ENCODE measurements at regions not wholly inside any gene's neighbourhood (a gene's known extent, or its start where the extent isn't known, plus 50 kb on each side); places are given as distances from the start of the nearest gene placed in this dataset.

- no peak for FAIRE-seq
- Histone ChIP-seq H3K79me2 (ENCODE audit: control insufficient read depth, insufficient read depth, low read length) (no peaks in the 10 kb centered on the region), H3K4me3 (no peak overlapping the region), H3K27ac (ENCODE audit: control insufficient read depth, insufficient read depth) (no peak overlapping the region), H3K9ac (ENCODE audit: control insufficient read depth, insufficient read depth, low read length) (no peak overlapping the region), H3K4me1 (ENCODE audit: control insufficient read depth, insufficient read depth, low read length) (no peaks in the 10 kb centered on the region), H3K9me3 (replicated peaks; ENCODE audit: control insufficient read depth, insufficient read depth, low read length) (no peaks in the 10 kb centered on the region), H3K27me3 (replicated peaks in 1 of 2; ENCODE audit: control insufficient read depth in 2 of 2, insufficient read depth in 2 of 2, low read length in 1 of 2) (no peaks in the 10 kb centered on the region), H3K4me2 (ENCODE audit: control insufficient read depth, insufficient read depth) (no peak overlapping the region), H2AFZ (ENCODE audit: control insufficient read depth, low read depth, low read length) (no peak overlapping the region), H3K36me3 (ENCODE audit: control insufficient read depth in 2 of 2, insufficient read depth in 2 of 2, low read length in 1 of 2) (no peaks in the 10 kb centered on the region), H4K20me1 (ENCODE audit: control insufficient read depth, insufficient read depth) (no peaks in the 10 kb centered on the region)
- no peak for ATAC-seq
- in situ Hi-C loops (cut with MboI): no loop called here
- ChIA-PET CTCF (no interaction called here), POLR2A (no interaction called here), RAD21 (ENCODE audit: unreplicated experiment) (no interaction called here), SMC1A (ENCODE audit: uncharacterized antibody, unreplicated experiment) (no interaction called here)
- BruUV-seq (replicated peaks): no TSS peak
- no peak for DNase-seq (ENCODE audit: low read depth, low spot score)
- intact Hi-C loops (cut with micrococcal nuclease; ENCODE audit: unreplicated experiment): no loop called here
- TF ChIP-seq PAX8 (IDR thresholded peaks at IDR 0.05) (no peak), MXI1 (IDR thresholded peaks at IDR 0.05; ENCODE audit: low read depth, low read length) (no peak), CEBPB (IDR thresholded peaks at IDR 0.05; ENCODE audit: borderline replicate concordance in 1 of 2, low read depth in 2 of 2, low read length in 2 of 2) (no peak)
- WGBS (ENCODE audit: insufficient coverage, insufficient replicate concordance, low lambda C conversion rate, missing lambda C conversion rate): 0% methylated on average over 1 of the region's 1 CpG
Measured at GRCh38 chr3:65210026-65210814, 522.4 kb upstream of the ADAMTS9 start.

- Histone ChIP-seq H3K4me2 (ENCODE audit: control insufficient read depth, insufficient read depth) (no peak overlapping the region), H3K79me2 (ENCODE audit: control insufficient read depth, insufficient read depth, low read length) (no peaks in the 10 kb centered on the region), H3K27ac (ENCODE audit: control insufficient read depth, insufficient read depth) (no peak overlapping the region), H3K9ac (ENCODE audit: control insufficient read depth, insufficient read depth, low read length) (no peak overlapping the region), H3K27me3 (replicated peaks in 1 of 2; ENCODE audit: control insufficient read depth in 2 of 2, insufficient read depth in 2 of 2, low read length in 1 of 2) (no peaks in the 10 kb centered on the region), H3K9me3 (replicated peaks; ENCODE audit: control insufficient read depth, insufficient read depth, low read length) (no peaks in the 10 kb centered on the region), H4K20me1 (ENCODE audit: control insufficient read depth, insufficient read depth) (no peaks in the 10 kb centered on the region), H2AFZ (ENCODE audit: control insufficient read depth, low read depth, low read length) (no peak overlapping the region), H3K4me1 (ENCODE audit: control insufficient read depth, insufficient read depth, low read length) (no peaks in the 10 kb centered on the region), H3K4me3 (no peak overlapping the region), H3K36me3 (ENCODE audit: control insufficient read depth in 2 of 2, insufficient read depth in 2 of 2, low read length in 1 of 2) (no peaks in the 10 kb centered on the region)
- TF ChIP-seq CREB1 (IDR thresholded peaks at IDR 0.05; ENCODE audit: low read depth): no peak
- TF ChIP-seq KLF5 (IDR thresholded peaks at IDR 0.05; ENCODE audit: partially characterized antibody): no peak
- ChIA-PET CTCF (interaction anchor here (1.0 to 1.1 kb wide), 3 partner anchors 29 to 56 kb away, joined by 3 read pairs; no protein-coding TSS in a partner anchor), SMC1A (ENCODE audit: uncharacterized antibody, unreplicated experiment) (interaction anchor here (0.6 kb wide), 1 partner anchor 263 kb away, joined by 3 read pairs; no protein-coding TSS in a partner anchor), POLR2A (no interaction called here), RAD21 (ENCODE audit: unreplicated experiment) (no interaction called here)
- no peak for FAIRE-seq
- intact Hi-C loops (cut with micrococcal nuclease; ENCODE audit: unreplicated experiment) (loop anchor here (1.0 kb wide), 1 partner anchor 27 kb away; no protein-coding TSS in a partner anchor), in situ Hi-C loops (cut with MboI) (no loop called here)
- DNase-seq (ENCODE audit: low read depth, low spot score): no peak
- no TSS peak for BruUV-seq (replicated peaks)
- ATAC-seq: no peak
- WGBS (ENCODE audit: insufficient coverage, insufficient replicate concordance, low lambda C conversion rate, missing lambda C conversion rate): 3% methylated on average over 2 of the region's 2 CpGs
Measured at GRCh38 chr3:65202395-65202794, 514.6 kb upstream of the ADAMTS9 start.

Measured in GM12878 (cell line).